Spinal cord (tissue), 10 donors: ENCODE measurements at regions not wholly inside any gene's neighbourhood (a gene's known extent, or its start where the extent isn't known, plus 50 kb on each side); places are given as distances from the start of the nearest gene placed in this dataset. TPM values are rescaled to one million over a fixed set of nuclear protein-coding genes. Genes with fewer than 3 reads are reported as not detected.
"Not testable (repeated sequence)": the region's sequence is repeated elsewhere in the genome, so short reads cannot be mapped to it uniquely, and the experiment has no call there.

Source experiments
- DNase-seq, 6 donors: peaks; one replicate each; pipeline versions ENCODE4 v3.0.0 to v3.0.0-alpha.2; 2013 to 2015; ENCODE audit warnings: low spot score in 6 of 6, low read depth in 4 of 6
- H3K27ac ChIP-seq: one replicate; pipeline ENCODE4 v1.5.1; 2013; ENCODE audit warnings: low read depth, low read length, control low read depth
- H3K27me3 ChIP-seq: one replicate; pipeline ENCODE4 v1.6.1; 2013; ENCODE audit warnings: low read length; ENCODE audit not compliant: control insufficient read depth, insufficient read depth
- H3K36me3 ChIP-seq: one replicate; pipeline ENCODE4 v1.6.1; 2013; ENCODE audit warnings: low read length; ENCODE audit not compliant: control insufficient read depth, insufficient read depth
- H3K4me1 ChIP-seq: one replicate; pipeline ENCODE4 v1.6.1; 2013; ENCODE audit warnings: low read length; ENCODE audit not compliant: control insufficient read depth, insufficient read depth
- H3K4me3 ChIP-seq: one replicate; pipeline ENCODE4 v1.5.1; 2013; ENCODE audit warnings: low read depth, low read length, control low read depth
- H3K9me3 ChIP-seq: one replicate; pipeline ENCODE4 v1.6.1; 2013; ENCODE audit warnings: low read length; ENCODE audit not compliant: control insufficient read depth, insufficient read depth
- WGBS: methylation state at CpG from one replicate; pipeline ENCODE4 v1.1.5; 2013; ENCODE audit warnings: missing lambda C conversion rate; ENCODE audit not compliant: insufficient coverage; 5-methylcytosine and 5-hydroxymethylcytosine counted together
- small RNA-seq: library from RNA; depleted of rRNA; stranded (forward); fragments of <200 nt; gene quantifications from one replicate; pipeline ENCODE3, GENCODE V24; 2014; ENCODE audit warnings: low replicate concordance
- donor health status: healthy.

DNA sequence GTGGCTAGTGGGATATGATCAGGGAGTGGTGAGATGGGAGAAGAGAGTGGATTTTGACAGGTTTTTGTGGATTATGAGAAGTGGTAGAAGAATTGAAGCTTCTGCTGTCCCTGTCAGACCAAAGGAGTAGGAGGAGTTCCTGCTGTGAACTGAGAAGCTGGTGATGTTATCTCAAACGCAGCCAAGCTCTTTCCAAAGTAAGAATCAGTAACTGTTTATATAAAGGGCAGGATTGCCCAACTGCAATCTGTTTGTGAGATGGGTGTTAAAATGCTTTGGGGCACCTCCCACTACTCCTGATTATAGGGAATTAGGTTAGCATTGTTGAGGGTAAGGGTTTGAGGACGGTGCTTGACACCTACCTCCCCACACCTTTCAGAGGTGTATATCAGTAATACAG is 60.5 kb upstream of the USP25 start:
- Histone ChIP-seq H3K9me3 (no peaks in the 10 kb centered on the region), H3K27ac (no peak overlapping the region), H3K27me3 (no peaks in the 10 kb centered on the region), H3K4me1 (no peaks in the 10 kb centered on the region), H3K36me3 (no peaks in the 10 kb centered on the region), H3K4me3 (no peak overlapping the region)
- no CpG with 5 or more reads among the region's 2 CpGs for WGBS
- DNase-seq = no peak

DNA sequence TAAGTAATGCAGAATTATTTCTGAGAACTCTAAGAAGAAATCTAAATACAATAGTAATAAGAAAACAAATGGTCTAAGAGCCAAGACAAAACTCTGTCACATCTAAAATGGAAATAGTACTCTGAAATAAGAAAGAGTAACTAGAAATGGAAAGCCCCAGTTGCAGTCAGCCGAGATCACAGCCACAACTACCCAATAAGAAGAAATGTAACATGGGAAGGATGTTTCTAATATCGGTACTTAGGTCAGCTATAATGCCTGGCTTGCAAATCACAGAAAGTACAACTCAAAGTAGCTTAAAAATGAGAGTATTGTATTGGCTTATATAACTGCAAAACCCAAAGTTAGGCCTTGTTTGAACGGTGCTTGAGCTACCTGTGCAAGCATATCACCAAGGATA is 58.6 kb upstream of the USP25 start:
- Histone ChIP-seq H3K9me3 (no peaks in the 10 kb centered on the region), H3K27me3 (no peaks in the 10 kb centered on the region), H3K27ac (no peak overlapping the region), H3K36me3 (no peaks in the 10 kb centered on the region), H3K4me1 (no peaks in the 10 kb centered on the region), H3K4me3 (no peak overlapping the region)
- no CpG with 5 or more reads among the region's 3 CpGs for WGBS
- DNase-seq = no peak

DNA sequence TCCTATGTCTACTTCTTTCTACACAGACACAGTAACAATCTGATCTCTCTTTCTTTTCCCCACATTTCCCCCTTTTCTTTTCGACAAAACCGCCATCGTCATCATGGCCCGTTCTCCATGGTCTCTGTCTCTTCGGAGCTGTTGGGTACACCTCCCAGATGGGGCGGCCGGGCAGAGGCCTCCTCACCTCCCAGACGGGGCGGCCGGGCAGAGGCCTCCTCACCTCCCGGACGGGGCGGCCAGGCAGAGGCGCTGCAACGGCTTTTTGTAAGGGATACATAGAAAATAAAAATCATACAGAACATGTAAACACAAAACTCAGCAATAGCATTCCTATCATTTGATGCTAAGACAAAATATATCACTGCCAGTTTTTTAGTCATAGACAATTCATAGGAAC is 57.2 kb upstream of the USP25 start:
- H3K4me1 ChIP-seq, DNase-seq, H3K27ac ChIP-seq, H3K27me3 ChIP-seq, H3K4me3 ChIP-seq, H3K9me3 ChIP-seq, H3K36me3 ChIP-seq: not testable (repeated sequence)
- 96% methylated on average over 7 of the region's 15 CpGs for WGBS

DNA sequence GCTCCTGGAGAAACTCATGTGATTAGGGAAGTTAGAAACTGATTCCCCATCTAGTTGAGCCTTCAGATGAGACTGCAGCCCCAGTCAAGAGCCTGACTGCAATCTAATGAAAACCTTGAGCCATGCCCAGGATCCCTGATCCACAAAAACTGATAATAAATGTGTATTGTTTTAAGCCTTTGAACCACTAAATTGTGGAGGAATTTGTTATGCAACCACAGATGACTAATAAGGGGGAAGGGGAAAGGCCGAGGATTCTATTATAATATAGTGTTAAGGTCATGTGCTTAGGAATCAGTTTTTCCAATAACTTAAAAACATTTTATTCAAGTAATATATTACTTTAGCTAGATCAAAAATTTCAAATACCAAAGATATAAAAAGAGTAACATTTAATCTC is 52.8 kb upstream of the USP25 start:
- no peaks in the 10 kb centered on the region for H3K4me1 ChIP-seq
- H3K36me3 ChIP-seq = no peaks in the 10 kb centered on the region
- WGBS = no CpG with 5 or more reads among the region's 1 CpG
- no peak for DNase-seq
- H3K27me3 ChIP-seq = no peaks in the 10 kb centered on the region
- no peaks in the 10 kb centered on the region for H3K9me3 ChIP-seq
- no peak overlapping the region for H3K27ac ChIP-seq
- no peak overlapping the region for H3K4me3 ChIP-seq

DNA sequence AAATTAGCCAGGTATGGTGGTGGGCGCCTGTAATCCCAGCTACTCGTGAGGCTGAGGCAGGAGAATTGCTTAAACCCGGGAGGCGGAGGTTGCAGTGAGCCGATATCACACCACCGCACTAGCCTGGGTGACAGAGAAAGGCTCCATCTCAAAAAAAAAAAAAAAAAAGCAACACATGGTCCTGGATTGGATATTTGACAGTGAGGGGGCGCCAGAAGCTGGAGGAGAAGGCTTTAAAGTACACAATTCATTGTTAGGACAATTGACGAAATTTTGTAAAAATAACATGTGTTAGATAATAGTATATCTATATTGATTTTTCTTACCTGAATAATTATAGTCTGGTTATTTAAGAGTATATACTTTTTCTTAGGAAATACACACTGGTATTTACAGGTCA is 50.2 kb upstream of the USP25 start:
- no peak for DNase-seq
- Histone ChIP-seq H3K27me3 (no peaks in the 10 kb centered on the region), H3K36me3 (no peaks in the 10 kb centered on the region), H3K27ac (no peak overlapping the region), H3K4me3 (no peak overlapping the region), H3K9me3 (no peaks in the 10 kb centered on the region), H3K4me1 (no peaks in the 10 kb centered on the region)
- WGBS = no CpG with 5 or more reads among the region's 8 CpGs

Small RNAs in the stretch of these regions (small RNA-seq; reads per million reads assigned to genes)
- gene AF246928.1 (not detected), gene CYCSP42 (not detected), gene RNU6-1326P (not detected)
